Ramos (cell line): ENCODE measurements at regions not wholly inside any gene's neighbourhood (a gene's known extent, or its start where the extent isn't known, plus 50 kb on each side); places are given as distances from the start of the nearest gene placed in this dataset.

Experiments used
- in situ Hi-C: fragments of 300-500 bp; cut with MboI; formaldehyde crosslinking; loops from one replicate; pipeline ENCODE4 v1.14.3; 2022; ENCODE audit warnings: low sequenced_read_pairs; ENCODE audit not compliant: unreplicated experiment

DNA sequence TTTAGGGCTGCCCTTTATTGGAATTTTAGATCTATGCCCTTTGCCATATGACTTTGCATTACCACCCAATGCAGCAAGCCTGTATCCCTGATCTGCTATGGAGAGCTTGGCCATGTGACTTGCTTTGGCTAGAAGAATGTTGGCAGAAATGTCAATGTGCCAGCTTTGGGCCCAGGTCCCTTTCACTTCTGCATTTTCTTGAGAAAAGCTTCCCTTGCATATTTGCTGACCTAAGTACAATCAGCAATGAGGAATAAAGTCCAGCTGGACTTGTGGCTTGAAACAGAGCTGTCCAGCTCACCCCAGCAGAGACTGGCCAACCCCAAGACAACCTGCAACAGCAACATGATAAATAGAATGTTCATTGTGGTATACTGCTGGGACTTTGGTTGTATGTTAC is 135.9 kb downstream of the PAH start:
- in situ Hi-C loops = no loop called here

DNA sequence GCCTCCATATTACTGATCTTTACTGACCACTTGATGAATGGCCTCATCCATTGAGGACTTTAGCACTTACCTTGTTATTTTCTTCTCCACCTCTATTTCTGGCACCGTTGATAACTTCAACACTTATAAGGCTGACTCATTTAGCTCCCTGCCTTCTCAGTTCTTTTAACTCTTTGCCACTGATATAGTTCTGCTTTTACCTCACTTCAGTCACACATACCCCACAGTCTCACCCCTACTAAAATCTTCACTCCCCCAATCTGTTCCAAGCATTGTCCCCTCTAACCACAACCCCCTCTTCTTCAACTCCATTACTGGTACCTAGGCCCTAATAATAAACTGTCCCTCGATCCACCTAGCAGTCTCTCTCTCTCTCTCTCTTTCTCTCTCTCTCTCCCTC is 141.0 kb downstream of the PAH start:
- in situ Hi-C loops = no loop called here

DNA sequence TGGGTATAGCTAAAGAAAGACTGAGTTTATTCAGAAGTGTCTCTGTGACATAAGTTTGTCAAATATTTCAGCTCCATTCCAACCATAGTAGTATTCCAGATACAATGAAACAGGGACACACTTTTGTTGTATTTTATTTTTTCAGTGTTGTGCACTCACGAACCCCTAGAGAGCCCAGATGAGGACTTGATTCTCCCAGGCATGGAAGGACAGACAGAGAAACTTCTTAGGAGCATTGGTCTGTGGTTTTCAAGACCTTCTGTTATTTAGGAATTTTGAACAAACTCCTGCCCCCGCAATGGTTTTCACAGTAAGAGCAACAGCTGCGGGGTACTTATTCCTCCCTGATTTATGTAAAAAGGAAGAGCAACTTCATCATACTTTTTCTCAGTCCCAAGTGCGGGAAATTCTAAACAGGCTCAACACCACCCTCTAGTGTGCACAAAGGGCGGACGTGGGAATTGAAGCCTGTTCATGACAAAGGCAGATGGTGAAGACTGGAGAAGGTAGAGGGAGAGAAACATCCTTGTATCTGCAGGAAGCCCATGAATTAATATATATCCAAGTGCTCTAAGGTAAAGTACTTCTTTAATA is 147.6 kb downstream of the PAH start:
- in situ Hi-C loops = no loop called here

DNA sequence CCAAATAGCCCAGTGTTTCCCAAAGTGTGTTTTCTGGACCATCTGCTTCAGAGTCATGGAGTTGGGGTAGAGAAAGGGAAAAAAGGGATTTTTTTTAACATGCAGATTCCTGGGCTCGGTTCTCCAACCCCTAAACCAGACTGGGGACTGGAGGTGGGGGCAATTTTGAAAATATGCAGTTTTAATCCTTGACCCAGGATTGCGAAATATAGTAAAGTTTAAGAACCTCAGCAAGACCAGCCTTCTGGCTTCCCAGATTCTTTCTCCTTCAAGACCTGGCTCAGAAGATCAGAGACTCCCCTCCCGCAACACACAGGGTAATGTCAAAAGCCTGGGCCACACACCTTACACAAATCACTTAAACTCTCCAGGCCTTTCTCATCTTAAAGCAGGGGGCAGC is 150.1 kb downstream of the PAH start:
- in situ Hi-C loops = no loop called here

DNA sequence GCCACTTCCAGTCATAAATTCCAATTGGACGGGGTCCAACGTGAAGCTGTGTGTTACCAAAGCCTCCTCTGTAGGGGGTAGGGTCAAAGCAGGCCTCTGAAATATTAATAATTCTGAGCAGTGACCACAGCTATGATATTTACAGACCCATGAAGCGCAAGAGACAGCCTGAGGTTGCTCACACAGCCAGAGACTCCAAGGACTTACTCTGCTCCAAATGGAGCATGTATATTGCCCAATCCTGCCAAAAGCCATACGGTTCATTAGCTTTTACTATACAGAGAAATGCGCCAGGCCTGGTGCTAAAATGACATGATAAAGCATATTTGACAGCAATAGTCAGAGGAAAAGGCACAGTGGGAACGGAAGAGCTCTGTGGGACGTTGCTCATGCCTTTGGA is 151.3 kb downstream of the PAH start:
- in situ Hi-C loops = no loop called here

DNA sequence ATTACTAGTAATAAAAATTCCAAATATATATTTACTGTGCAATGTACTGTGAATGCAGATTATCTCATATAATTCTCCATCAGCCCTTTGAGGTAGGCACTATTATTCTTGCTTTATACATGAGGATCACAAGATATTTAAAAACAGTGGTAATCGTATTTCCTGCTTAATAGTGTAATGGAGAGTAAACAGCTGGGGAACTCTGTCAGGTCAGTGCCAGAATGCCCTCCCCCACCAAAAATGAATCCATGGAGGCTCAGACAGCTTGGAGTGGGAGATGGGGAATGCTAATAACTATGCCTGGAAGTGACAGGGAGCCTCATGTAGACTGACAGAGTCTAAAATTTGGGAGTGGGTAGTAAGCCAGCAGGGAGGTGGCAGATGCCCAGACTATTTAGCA is 153.6 kb downstream of the PAH start:
- in situ Hi-C loops = no loop called here

DNA sequence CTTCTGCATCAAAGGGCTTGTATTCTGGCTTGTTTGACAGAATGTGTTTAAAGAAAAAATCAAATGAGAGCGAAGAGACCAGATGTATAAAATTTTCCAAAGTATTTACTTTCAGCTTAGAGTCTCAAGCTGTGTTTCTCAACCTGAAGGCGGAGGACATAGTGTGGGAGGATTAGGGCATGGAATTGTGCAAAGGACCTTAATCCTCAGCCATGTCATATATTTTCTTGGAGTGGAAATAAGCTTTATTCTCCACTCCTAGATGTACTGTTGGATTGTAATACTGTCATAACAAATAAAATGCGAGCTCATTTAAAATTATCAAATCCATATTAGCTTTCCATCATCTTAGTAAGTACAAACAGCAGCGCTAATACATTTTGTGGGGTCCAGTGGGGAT is 154.0 kb downstream of the PAH start:
- in situ Hi-C loops = no loop called here

DNA sequence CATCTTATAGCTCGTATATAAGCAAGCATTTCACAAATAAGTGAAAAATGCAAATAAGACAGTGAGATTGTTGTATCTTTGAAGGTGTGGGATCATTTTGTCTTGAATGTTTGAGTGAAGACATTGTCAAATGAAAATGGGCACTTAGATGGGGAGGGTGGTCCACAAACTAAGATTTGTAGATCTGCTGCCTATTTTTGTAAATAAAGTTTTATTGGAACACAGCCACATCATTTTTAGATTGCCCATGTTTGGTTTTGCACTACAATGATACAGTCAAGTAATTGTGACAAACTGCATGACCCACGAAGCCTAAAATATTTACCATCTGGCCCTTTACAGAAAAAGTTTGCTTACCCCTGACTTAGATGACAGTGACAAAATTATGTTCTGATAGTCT is 156.7 kb downstream of the PAH start:
- in situ Hi-C loops = no loop called here

DNA sequence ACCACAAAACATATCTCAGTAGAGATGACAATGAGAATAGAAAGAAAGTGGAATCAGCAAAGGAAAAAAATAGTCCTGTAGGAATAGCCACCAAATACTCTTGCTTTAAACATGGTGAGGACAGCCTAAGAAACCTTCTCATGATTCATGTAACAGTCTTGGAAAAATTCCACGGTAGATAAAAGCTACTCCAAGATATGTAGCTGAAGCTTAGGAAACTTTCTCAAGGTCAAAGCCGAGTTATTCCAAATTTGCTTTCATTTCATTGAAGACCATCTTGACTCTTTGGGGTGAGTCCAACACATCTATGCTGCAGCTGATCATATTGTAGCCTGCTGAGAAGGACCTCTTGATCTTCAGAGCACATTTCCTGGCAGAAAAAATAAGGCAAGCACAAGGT is 157.6 kb downstream of the PAH start:
- in situ Hi-C loops = no loop called here

DNA sequence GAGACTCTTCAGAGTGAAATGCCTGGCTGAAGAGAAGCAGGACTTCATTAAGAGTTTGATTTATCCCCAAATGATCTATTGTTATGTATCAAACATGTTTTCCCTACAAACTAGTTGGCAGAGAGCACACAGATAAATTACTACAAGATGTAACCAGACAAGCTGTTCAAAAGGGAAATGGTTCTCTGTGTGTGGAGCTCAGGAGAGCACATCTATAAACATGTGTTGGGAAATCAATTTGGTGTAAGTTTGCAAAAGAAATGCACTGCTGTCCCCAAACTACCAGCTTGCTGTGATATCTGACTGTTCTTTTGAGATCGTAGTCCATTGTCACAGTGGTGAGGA is 159.2 kb downstream of the PAH start:
- in situ Hi-C loops = no loop called here

DNA sequence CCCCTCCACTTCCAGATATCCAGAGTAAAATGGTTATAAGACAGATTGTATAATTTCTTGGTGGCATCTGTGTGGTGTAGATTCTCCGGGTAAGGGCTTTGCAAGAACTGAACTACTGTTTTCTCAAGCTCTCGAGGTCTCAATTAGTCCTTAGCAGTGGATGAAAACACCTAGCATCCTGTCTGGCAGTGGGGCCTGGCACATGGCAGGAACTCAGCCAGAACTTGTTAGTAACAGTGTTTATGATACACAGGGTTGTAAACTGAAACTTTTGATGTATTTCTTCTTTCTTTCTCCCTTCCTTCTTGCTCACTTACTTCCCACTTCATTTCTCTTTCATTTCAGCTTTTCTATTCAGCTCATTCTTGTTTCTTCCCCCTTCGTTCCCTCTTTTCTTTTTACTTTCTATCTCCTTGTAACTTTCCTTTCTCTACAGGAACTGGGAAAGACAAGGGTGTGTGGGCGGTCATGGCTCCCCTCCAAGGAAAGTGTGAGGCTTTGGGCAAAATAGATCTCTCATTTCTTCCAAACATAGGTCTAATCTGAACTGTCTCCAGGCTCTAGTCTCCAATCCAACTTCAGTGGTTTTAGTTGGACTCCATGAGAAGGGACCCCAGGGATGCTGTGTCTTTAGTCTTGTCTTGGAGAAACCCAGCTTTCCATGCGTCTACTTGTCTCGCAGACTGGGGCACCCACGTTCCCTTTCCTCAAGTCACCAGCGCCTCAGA is 159.7 kb downstream of the PAH start:
- in situ Hi-C loops = no loop called here

DNA sequence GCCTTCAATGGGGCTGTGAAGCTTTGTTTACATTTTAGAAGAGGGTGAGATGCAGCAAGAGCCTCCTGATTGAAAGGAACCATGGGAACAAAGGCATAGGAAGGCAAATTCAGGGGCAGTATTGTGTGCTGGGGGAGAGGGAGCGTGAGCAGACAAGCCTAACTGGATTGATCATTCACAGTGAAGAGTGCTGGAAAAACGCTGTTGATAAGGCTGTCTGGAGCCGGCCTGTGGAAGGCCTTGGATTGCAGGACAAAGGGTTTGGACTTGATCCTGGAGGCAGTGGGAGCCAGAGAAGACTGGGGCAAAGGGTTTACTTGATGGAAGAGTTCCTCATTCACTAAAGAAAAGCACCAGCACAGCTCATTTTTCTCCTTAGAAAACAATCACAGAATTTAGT is 160.5 kb downstream of the PAH start:
- in situ Hi-C loops = no loop called here

DNA sequence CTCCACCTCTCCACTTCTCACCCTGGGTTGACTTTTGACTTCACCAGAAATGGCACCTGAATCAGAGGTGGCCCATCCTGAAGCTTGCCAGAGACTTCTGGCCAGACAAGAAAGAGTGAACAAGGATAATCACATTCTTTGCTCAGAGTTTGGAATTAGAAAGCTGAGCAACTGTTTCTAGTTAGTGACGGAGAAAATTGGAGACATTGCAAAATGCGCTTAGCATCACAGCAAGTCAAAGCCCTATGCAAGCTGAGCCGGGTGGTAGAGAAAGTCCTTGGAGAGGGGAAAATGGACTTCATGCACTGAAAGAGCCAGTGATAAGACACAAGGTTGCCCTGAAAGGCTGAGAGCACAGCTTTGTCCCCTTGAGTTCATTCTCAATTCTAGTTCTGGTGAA is 161.8 kb downstream of the PAH start:
- in situ Hi-C loops = no loop called here

DNA sequence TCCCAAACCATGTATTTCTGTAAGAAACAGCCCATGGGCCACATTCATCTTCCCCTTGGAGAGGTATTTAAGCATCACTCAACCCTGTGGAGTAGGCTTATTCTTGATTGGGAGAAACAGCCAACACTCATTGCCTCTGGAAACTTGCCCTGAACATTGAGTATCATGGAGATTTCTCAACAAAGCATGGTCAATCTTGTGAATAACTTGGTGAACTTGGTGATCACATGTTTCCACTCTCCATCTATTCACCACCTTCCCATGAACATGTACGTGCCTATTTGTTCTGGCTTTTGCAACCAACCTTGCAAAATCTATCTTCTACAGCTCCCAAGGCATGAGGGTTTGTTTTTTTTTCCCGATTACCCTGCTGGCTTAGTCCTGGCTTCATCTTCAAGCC is 163.2 kb downstream of the PAH start:
- in situ Hi-C loops = no loop called here

DNA sequence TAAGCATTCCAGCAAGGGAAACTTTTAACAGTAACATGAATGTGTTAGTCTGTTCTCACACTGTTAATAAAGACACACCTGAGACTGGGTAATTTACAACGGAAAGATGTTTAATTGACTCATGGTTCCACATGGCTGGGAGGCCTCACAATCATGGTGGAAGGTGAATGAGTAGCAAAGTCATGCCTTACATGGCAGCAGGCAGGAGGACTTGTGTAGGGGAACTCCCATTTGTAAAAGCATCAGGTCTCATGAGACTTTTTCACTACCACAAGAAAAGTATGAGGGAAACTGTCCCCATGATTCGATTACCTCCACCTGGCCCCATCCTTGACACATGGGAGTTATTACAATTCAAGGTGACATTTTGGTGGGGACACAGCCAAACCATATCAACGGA is 168.3 kb downstream of the PAH start:
- in situ Hi-C loops = no loop called here

DNA sequence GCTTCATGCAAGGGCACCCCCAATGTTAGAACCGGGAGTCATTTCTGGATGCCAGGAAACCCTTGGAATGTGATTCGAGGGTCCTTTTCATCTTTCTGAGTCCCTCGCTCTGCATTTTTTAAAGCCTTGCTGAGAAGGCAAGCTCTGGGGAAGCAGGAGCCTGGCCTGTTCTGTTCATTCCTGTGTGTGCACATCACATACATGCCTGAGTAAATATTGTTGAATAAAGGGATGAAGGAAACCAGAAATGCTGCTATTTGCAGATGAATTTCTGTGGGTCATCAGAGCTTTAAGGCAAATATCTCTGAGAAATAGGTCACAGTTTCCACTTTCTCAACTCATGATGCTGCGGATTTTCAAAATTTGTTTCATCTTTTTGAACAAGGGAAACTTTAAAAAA is 170.1 kb downstream of the PAH start:
- in situ Hi-C loops = no loop called here

DNA sequence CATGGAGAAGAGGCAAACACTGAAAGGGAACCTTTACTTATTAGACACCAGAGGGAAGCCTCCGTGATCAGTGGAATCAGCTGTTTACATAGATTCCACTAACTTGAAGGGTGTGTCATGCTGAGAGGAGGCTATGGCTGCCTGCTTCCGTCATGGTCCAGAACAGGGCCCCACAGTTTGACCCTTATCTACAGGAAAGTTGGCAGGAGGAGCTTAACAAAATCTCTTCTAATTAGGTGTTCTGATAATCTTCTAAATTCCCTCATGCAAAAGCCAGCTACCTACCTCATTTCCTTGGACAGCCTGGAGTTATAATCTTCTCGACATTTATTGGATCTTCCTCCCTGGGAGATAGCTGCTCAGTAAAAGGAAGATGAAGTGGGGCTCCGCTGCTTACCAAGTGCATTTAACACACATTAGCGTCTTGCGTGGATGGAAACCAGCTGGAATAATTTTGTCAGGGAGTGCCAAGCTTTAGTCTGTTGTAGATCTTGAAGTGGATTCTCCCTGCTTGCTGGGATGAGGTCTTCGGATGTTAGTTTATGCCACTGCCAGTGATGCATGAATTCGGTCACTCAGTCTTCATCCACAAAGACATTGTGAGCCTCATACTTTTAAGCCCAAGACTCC is 171.0 kb downstream of the PAH start:
- in situ Hi-C loops = no loop called here

DNA sequence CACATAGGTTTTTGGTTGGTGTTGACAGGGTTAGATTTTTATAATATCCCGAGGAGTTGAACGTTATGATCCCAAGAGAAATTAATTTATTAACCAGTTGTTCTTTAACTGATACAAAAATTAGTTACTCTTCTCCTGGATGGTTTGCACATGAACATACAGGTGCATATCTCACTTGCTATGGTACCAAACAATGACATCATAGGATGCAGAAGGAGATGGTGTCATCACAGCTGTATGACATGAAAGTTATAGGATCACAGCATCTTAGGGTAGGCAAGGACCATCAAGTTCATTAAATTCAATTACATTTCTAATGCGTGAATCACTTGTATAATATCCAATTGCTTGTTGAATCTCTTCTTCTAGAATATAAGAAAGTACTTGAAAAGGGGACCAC is 175.8 kb downstream of the PAH start:
- in situ Hi-C loops = no loop called here

DNA sequence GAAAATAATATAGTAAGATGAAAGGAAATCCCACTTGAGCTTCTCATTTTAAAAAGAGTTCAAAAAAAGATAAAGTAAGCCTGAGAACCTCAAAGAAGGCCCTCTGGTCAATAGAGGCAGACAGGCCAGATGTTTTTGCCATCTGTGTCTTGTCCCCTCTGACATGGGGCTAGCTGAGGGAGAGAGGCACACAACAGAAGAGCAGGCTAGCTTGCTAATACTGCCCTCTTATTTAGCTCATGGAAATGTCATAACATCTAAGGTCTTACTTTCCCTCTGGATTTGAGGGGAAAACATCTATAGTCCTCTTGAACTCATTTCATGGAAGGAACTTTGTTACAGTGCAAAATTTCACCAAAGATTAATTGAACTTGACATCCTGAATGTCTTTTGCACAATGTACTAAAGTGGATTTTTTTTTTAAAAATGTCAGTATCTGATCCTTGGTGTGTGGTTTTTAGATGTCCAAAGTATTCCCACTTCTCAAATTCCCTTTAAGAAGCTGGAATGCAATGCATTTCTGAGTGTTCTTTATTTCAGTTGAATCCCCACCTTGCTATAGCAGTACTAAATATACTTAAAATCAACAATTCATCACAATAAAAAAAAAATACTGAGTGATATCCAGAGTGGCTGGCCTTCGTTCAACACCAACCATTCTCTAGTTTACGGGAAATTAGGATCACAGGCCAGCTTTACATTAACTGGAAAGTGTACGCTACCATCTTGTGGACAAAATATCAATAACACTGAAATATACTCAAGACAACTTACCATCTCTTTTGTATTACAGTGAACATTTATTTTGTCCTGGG is 176.7 kb downstream of the PAH start:
- in situ Hi-C loops = no loop called here

DNA sequence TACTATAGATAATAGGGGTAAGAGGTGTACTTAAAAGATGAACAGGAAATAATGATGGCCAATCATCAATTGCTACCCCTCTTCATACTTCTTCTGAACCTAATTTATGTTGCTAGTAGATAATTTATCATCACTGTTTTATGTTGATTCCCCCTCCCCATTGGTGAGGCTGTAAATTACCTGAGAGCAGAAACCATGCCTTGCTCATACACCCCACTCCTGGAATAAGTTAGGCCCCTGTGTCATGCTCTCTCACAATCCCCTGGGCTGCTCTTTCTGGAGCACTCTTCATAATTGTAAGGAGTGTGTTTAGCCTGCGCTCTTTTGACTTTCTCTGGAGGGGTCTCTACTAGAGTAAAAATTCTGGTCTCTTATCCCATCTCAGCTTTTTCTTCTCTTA is 180.7 kb downstream of the PAH start:
- in situ Hi-C loops = no loop called here

DNA sequence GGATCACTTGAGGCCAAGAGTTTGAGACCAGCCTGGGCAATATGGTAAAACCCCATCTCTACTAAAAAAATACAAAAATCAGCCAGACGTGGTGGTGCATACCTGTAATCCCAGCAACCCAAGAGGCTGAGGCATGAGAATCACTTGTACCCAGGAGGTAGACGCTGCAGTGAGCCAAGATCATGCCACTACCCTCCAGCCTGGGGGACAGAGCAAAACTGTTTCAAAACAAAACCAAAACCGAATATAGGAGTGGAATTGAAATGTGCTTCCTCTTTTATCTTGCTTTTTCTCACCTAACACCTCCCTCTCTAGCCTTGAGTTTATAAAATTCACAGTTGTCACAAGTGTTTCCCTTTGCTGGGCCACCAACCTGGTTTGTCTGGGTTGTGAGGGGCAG is 181.9 kb downstream of the PAH start:
- in situ Hi-C loops = no loop called here
